ENCODE measurements at regions not wholly inside any gene's neighbourhood (a gene's known extent, or its start where the extent isn't known, plus 50 kb on each side); places are given as distances from the start of the nearest gene placed in this dataset.
"Not testable (repeated sequence)": the region's sequence is repeated elsewhere in the genome, so short reads cannot be mapped to it uniquely, and the experiment has no call there.

- no peak for DNase-seq
Measured at GRCh38 chr9:129561594-129562281, 59.2 kb downstream of the C9orf50 start.

DNA sequence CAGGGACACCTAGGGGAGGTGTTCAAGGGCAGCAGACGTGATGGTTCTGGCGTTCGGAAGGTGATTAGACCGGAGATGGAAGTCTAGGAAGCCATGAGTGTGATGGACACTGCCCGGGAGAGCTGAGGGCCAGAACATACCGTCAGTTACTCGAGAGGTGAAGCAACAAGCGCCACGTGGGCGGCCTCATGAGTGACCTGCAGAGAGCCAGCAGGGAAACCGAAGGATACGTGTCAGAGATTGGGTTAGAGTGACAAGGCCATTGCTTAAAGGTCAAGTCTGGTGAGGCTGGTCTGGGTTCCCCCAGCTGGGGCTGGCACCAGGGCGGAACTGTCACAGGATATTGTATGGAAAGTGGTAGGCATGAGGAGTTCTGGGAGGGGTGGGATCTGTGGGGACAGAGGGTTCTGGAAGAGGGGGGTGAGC is 60.0 kb downstream of the C9orf50 start:
- no peak for DNase-seq

- DNase-seq, result no peak
Measured at GRCh38 chr9:129559506-129559881, 61.4 kb downstream of the C9orf50 start.

DNA sequence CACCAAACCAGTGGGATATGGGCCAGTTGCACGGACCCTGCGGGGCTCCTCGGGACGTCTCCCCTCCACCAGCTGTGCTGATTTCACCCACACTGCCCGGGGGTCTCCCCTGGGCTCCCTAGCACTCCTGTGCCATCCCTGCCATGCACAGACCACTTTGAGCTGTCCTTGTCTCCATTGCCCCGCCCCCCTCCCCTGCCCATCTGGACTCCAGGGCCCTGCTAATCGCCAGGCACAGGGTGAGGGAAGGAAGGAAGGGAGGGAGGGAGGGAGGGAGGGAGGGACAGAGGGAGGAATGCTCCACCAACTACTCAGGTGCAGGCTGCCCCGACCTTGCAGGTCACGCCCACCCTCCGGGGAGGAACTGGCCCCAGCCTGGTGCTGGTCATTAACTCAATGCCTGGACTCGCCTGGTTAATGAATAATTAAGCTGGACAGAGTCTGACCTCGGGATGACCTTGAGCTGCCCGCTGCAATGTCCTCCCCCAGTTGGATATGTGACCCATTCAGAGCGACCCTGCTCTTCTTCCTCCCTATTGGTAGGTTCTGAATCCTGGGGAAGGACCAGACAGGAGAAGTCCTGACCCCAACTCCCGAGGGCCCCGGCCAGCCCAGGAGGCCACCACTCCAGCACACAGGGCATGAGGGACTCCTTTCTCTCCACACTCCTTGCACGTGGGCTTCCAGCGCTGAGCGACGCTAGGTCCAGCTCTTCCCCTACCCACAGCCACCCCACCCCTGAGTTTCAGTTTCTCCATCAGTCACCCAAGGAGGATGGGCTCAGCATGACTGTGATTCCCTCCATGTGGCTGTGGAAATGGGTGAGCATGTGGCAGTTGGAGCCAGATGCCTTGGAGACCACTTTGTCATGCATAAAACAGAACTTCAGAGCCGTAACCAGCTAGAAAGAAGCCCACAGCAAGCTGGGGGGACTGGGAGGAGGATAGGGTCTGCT is 62.1 kb downstream of the C9orf50 start:
- DNase-seq, result no peak

DNA sequence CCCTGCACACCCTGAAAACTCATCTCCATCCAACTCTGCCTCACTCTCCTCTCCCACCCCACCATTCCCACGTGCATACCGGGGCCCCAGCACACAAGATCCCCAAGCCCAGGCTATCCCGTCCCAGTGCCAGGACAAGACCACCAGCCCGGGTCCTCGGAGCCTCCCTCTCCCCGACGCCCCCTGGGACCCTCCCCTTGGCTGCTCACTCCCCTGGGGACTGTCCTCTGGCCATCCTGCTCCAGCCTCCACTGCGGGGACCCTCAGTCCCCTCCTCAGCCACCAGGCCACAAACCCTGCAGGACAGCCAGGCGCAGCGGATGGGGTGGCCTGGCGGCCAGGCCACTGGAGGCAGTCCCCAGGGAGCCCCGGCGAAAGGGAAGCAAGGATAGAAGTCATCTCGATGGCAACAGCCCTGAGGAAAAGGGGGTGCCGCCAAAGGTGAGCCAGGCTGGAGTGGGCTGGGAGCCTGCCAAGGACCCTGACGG is 62.8 kb downstream of the C9orf50 start:
- DNase-seq, result no peak

- DNase-seq, result no peak
Measured at GRCh38 chr9:129557192-129558036, 63.5 kb downstream of the C9orf50 start.

- no peak for DNase-seq
Measured at GRCh38 chr9:129556491-129557191, 64.3 kb downstream of the C9orf50 start.

GRCh38 chr9:129555512-129556215 is 65.2 kb downstream of the C9orf50 start:
- no peak for DNase-seq

GRCh38 chr9:129554649-129555048 is 66.3 kb downstream of the C9orf50 start:
- DNase-seq, result no peak

- DNase-seq, result no peak
Measured at GRCh38 chr9:129553277-129553676, 67.6 kb downstream of the C9orf50 start.

GRCh38 chr9:129552064-129552463 is 68.8 kb downstream of the C9orf50 start:
- DNase-seq, result no peak

DNA sequence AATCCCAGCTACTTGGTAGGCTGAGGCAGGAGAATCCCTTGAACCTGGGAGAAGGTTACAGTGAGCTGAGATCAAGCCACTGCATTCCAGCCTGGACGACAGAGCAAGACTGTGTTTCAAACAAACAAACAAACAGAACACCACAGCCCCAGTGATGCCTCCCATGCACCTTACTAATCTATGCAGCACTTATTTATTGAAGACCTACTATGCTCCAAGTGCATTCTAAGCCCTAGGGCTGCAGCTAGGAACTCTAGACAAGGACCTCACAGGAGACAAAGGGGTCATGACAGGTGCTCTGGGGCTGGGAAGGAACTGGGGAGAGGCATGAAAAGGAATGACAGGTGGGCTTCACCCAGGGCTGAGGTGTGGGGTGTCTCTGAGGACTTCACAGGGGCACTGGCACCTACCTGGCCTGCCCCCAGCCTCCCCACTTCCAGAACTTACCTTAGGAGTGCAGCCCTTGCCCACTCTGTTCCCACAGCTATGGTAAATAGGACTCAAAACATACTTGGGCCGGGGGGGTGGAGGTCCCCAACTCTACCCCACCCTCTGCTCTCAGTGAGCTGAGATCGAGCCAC is 69.4 kb downstream of the C9orf50 start:
- DNase-seq, result no peak

- not testable (repeated sequence) for DNase-seq
Measured at GRCh38 chr9:129550977-129551376, 69.9 kb downstream of the C9orf50 start.

DNA sequence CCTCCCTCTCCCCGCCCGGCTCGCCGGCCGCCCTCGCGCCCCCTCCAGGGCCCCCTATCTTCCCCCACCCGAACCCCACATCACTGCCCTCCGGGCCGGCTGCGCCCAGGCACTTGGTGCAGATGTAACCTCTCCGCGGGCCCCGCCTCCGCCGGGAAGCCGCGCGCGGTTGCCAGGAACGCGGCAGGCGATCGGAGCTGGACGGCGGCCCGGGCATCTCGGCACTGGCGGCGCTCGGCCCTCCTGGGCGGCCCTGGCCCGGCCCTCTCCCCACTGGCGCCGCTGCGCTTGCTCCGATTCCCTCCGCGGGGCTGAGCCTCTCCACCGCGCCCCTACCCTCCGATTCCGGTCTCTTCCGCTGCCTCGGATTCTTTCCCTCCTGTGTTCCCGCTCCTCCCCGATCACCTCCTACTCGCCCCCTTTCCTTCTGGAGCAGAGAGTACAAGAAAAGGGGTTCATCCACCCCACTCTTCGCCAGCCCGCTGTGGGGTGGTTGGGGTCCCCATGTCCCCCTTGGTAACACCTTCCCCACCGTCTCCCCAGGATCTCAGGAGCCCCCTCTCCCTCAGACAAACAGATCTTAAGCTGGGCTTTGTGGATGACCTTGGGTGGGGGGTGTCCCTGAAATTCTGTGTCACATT is 70.6 kb downstream of the C9orf50 start:
- peak; percentile 54 for DNase-seq

DNA sequence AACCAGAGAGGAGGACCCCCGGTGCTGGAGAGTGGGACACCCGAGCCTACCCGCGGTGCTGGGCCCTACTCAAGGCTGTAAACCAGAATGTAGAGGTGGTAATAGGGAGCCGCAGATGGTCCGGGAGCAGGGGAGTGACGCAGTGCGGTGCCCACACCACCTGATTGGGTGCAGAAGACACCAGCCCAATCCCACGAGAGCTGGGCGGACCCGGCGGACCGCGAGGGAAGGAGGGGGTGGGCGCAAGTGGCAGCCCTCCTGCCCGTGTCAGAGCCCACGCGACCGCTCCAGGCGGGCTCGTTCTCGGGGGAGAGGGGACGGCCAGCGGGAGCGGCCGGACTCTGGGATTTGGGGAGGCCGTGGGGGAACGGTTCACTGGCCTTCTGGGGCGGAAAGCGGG is 71.2 kb downstream of the C9orf50 start:
- DNase-seq, result no peak

DNA sequence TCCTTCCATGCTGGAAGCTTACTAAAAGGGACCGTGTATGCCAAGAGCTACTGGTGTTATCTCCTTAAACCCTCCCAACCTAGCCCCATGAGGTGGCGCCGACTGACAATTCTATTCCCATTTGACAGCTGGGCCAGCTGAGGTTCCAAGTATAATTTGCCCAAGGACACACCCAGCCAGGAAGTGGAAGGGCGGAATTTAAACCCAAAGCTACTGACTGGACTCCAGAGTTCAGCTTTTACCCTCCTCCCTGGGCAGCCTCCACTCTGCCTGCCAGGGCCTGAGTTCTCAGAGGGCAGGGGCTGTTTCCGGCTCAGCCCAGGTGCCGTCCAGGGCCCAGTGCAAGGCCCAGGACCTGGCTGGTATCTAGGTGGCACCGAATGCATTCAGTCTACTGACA is 71.8 kb downstream of the C9orf50 start:
- DNase-seq, result no peak

GRCh38 chr9:129548571-129549135 is 72.2 kb downstream of the C9orf50 start:
- DNase-seq, result no peak

- no peak for DNase-seq
Measured at GRCh38 chr9:129547869-129548570, 72.9 kb downstream of the C9orf50 start.

DNA sequence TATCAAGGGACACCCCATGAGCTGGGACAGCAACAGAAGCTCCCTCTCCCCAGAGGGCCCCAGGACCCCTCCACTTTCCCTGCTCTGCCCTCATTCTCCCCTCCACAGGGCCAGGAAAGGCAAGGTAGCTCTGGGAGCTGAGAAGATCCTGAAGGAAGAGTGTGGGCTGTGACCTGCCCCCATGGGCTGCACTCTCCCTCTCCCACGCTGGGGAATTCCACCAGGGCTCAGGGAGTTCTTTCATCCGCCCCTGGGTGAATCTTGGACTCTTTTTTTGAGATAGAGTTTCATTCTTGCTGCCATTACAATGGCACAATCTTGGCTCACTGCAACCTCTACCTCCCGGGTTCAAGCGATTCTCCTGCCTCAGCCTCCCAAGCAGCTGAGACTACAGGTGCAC is 73.8 kb downstream of the C9orf50 start:
- no peak for DNase-seq
